ENCODE measurements at regions not wholly inside any gene's neighbourhood (a gene's known extent, or its start where the extent isn't known, plus 50 kb on each side); places are given as distances from the start of the nearest gene placed in this dataset.

DNA sequence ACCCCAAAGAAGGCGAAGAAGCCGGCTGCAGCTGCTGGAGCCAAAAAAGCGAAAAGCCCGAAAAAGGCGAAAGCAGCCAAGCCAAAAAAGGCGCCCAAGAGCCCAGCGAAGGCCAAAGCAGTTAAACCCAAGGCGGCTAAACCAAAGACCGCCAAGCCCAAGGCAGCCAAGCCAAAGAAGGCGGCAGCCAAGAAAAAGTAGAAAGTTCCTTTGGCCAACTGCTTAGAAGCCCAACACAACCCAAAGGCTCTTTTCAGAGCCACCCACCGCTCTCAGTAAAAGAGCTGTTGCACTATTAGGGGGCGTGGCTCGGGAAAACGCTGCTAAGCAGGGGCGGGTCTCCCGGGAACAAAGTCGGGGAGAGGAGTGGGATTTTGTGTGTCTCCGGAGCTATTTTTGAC, 69.6 kb downstream of the HFE start:
- no peaks in the 10 kb centered on the region for H3K27me3 ChIP-seq
- 0 to 1% (median 1%) methylated on average over 18 of the region's 18 CpGs for WGBS, 3 donors
- peak overlapping the region; percentile 77 for H3K4me3 ChIP-seq
- DNase-seq = peak; percentile 71 to 80 (median 79)
- TF ChIP-seq POLR2A (IDR thresholded peaks at IDR 0.05) (peak; percentile 55), EP300 (IDR thresholded peaks at IDR 0.05) (no peak)
- no peaks in the 10 kb centered on the region for H3K36me3 ChIP-seq
- intact Hi-C loops (cut with DNase I) = loop anchor here (2.0 to 5.0 kb wide), 4 partner anchors 32 to 100 kb away; a partner anchor contains a TSS
- no peaks in the 10 kb centered on the region for H3K9me3 ChIP-seq
- no peaks in the 10 kb centered on the region for H3K4me1 ChIP-seq (ENCODE audit: insufficient read depth)
- H3K27ac ChIP-seq = peak overlapping the region; percentile 51 to 98

DNA sequence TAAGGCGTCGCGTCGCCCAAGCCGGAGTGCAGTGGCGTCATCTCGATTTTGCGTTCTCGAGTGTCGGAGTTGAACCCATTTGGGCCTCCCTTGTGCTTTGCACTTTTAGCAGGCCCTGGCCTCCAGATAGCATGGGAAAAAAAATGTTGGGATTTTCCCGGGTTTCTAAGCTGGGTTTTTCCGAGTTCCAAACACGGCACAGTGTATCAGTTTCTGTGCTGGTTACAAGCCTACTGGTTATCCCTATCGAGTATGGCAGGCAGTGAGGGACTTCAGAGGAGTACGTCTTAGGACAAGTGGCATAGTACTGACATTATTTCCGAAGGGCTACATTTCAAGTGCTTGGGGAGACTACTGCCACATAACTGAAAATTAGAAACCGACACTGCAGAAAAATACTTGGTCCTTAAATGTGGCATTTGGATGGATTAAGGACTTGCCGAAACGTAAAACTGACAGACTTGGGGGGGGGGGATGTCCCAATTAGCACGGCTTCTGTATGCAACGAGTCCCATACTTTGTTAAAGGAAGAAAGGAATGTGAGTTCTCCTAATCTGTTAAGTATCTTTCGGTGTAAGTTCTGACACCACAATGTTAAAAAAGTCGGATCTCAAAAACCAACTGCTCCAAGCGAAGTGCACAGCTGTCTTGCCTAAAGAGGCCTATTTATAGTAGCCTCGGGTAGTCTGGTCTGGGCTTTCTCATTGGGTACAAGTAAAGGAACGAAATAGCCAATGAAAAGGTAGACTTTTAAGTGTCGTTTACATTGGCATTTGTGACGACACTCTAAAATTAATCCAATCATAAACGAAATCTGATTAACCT, 70.2 kb downstream of the HFE start:
- Histone ChIP-seq H3K36me3 (no peaks in the 10 kb centered on the region), H3K4me1 (ENCODE audit: insufficient read depth) (no peaks in the 10 kb centered on the region), H3K9me3 (no peaks in the 10 kb centered on the region), H3K27me3 (no peaks in the 10 kb centered on the region), H3K4me3 (peak overlapping the region; percentile 77), H3K27ac (peak overlapping the region; percentile 51 to 98)
- 0 to 1% (median 0%) methylated on average over 29 of the region's 29 CpGs for WGBS, 3 donors
- DNase-seq = peak in 2 of 5 donors; percentile 54 to 66
- TF ChIP-seq, protein P1, sequence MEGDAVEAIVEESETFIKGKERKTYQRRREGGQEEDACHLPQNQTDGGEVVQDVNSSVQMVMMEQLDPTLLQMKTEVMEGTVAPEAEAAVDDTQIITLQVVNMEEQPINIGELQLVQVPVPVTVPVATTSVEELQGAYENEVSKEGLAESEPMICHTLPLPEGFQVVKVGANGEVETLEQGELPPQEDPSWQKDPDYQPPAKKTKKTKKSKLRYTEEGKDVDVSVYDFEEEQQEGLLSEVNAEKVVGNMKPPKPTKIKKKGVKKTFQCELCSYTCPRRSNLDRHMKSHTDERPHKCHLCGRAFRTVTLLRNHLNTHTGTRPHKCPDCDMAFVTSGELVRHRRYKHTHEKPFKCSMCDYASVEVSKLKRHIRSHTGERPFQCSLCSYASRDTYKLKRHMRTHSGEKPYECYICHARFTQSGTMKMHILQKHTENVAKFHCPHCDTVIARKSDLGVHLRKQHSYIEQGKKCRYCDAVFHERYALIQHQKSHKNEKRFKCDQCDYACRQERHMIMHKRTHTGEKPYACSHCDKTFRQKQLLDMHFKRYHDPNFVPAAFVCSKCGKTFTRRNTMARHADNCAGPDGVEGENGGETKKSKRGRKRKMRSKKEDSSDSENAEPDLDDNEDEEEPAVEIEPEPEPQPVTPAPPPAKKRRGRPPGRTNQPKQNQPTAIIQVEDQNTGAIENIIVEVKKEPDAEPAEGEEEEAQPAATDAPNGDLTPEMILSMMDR (IDR thresholded peaks at IDR 0.05) = peak in 1 of 3 donors; percentile 28
- TF ChIP-seq POLR2A (IDR thresholded peaks at IDR 0.05) = no peak
- intact Hi-C loops (cut with DNase I) = loop anchor here (1.0 to 5.0 kb wide), 5 partner anchors 33 to 100 kb away; a partner anchor contains a TSS

DNA sequence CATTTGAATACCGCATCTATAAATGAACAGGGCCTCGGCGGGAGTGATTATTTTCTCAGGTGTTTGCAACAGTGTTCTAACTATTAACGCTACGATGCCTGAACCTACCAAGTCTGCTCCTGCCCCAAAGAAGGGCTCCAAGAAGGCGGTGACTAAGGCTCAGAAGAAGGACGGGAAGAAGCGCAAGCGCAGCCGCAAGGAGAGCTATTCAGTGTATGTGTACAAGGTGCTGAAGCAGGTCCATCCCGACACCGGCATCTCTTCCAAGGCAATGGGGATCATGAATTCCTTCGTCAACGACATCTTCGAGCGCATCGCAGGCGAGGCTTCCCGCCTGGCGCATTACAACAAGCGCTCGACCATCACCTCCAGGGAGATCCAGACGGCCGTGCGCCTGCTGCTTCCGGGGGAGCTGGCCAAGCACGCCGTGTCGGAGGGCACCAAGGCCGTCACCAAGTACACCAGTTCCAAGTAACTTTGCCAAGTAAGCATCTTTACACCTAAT, 70.9 kb downstream of the HFE start:
- TF ChIP-seq, protein P1 (IDR thresholded peaks at IDR 0.05) = peak in 1 of 3 donors; percentile 39
- TF ChIP-seq POLR2A (IDR thresholded peaks at IDR 0.05) (peak; percentile 96), EP300 (IDR thresholded peaks at IDR 0.05) (peak; percentile 7)
- whole genome bisulfite sequencing, 3 donors = 0 to 1% (median 0%) methylated on average over 30 of the region's 30 CpGs
- H3K4me3 ChIP-seq = peak overlapping the region; percentile 69

DNA sequence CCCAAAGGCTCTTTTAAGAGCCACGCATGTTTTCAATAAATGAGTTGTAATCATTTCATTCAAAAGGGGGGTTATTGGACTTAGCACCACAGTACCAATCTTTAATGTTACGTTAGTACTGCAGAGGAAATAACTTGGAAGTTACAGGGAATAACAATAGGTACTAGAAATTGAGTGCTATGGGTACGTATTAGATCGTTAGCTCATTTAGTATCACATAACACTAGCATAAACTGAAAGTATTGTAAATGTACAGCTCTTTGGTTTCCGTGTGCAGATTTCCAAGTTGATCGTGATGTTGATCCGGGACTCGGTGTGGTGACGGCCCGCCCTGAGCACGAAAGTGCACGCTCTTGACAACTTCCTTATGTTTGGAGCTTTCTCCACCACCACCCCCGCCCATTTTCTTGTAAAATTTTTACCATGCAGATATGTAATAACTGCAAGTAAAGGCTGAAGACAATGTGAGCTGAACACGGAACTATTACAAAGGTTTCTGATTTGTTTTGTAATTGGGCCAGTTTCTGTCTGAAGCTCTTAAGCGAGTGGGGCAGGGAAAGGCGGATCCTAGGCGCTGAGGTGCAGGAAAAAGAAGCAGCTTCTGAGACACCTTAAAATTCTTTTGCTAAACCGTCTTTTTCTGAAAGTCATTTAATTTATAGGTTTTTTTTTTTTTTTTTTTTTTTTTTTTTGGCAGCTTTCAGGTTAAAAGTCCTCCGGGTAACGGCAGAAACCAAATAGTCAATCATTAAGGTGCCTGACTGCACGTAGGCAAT, 71.5 kb downstream of the HFE start:
- H3K9me3 ChIP-seq = no peaks in the 10 kb centered on the region
- no peaks in the 10 kb centered on the region for H3K36me3 ChIP-seq
- peak overlapping the region; percentile 69 for H3K4me3 ChIP-seq
- intact Hi-C loops (cut with DNase I) = loop anchor here in 2 of 4 donors (1.0 to 5.0 kb wide), 3 partner anchors 34 to 101 kb away; a partner anchor contains a TSS
- no peaks in the 10 kb centered on the region for H3K27me3 ChIP-seq
- peak overlapping the region; percentile 18 to 98 for H3K27ac ChIP-seq
- no peaks in the 10 kb centered on the region for H3K4me1 ChIP-seq (ENCODE audit: insufficient read depth)
- peak; percentile 47 to 73 (median 62) for DNase-seq
- no peak for TF ChIP-seq EP300 (IDR thresholded peaks at IDR 0.05)
- TF ChIP-seq, protein P1 (IDR thresholded peaks at IDR 0.05) = no peak
- no peak for TF ChIP-seq POLR2A (IDR thresholded peaks at IDR 0.05)
- WGBS, 3 donors = 0 to 1% (median 0%) methylated on average over 21 of the region's 21 CpGs

More for the DNA sequence above, 70.9 kb downstream of the HFE start:
- peak; percentile 82 to 91 (median 83) for DNase-seq
- no peaks in the 10 kb centered on the region for H3K9me3 ChIP-seq
- H3K36me3 ChIP-seq = no peaks in the 10 kb centered on the region
- no peaks in the 10 kb centered on the region for H3K27me3 ChIP-seq
- peak overlapping the region; percentile 18 to 98 for H3K27ac ChIP-seq
- intact Hi-C loops (cut with DNase I) = loop anchor here in 2 of 4 donors (1.0 to 5.0 kb wide), 3 partner anchors 34 to 101 kb away; a partner anchor contains a TSS
- H3K4me1 ChIP-seq (ENCODE audit: insufficient read depth) = no peaks in the 10 kb centered on the region
